ENCODE measurements at regions not wholly inside any gene's neighbourhood (a gene's known extent, or its start where the extent isn't known, plus 50 kb on each side); places are given as distances from the start of the nearest gene placed in this dataset.

DNA sequence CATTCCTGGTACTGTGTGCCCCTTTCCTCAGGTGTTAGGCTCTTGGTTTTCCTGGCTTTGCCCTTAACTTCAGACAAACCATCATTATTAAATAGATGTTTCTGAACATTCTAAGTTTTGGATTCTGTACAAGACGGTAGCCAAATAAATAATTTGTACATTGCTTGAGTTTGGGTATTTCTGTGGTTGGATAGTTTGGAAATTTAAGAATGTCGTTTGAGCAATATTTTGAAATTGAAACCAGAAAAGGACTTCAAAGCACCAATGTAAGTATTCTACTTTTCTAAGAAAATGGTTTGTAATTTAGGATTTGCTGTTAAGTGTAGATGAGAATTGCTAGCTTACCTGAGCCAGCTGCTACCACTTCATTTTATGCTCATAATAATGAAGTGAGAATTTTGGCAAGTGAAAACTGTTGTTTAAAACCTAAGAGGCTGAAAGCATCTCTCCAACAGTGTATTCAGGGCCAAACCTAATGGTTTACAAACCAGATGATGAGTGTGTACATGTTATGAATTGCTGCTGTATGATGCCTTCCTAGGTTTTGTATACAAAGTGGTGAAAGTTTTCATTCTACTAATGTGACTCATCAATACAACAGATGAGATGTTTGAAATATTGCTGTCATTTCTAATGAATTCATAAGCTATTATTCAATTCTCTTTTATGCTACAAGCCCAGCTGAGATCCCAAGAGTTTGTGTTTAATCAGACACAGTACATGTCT, 181.5 kb upstream of the PRKD1 start (continued):
- TF ChIP-seq, protein P1, sequence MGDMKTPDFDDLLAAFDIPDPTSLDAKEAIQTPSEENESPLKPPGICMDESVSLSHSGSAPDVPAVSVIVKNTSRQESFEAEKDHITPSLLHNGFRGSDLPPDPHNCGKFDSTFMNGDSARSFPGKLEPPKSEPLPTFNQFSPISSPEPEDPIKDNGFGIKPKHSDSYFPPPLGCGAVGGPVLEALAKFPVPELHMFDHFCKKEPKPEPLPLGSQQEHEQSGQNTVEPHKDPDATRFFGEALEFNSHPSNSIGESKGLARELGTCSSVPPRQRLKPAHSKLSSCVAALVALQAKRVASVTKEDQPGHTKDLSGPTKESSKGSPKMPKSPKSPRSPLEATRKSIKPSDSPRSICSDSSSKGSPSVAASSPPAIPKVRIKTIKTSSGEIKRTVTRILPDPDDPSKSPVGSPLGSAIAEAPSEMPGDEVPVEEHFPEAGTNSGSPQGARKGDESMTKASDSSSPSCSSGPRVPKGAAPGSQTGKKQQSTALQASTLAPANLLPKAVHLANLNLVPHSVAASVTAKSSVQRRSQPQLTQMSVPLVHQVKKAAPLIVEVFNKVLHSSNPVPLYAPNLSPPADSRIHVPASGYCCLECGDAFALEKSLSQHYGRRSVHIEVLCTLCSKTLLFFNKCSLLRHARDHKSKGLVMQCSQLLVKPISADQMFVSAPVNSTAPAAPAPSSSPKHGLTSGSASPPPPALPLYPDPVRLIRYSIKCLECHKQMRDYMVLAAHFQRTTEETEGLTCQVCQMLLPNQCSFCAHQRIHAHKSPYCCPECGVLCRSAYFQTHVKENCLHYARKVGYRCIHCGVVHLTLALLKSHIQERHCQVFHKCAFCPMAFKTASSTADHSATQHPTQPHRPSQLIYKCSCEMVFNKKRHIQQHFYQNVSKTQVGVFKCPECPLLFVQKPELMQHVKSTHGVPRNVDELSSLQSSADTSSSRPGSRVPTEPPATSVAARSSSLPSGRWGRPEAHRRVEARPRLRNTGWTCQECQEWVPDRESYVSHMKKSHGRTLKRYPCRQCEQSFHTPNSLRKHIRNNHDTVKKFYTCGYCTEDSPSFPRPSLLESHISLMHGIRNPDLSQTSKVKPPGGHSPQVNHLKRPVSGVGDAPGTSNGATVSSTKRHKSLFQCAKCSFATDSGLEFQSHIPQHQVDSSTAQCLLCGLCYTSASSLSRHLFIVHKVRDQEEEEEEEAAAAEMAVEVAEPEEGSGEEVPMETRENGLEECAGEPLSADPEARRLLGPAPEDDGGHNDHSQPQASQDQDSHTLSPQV (IDR thresholded peaks at IDR 0.05): no peak
- TF ChIP-seq EED (IDR thresholded peaks at IDR 0.05; ENCODE audit: low read depth) (no peak), ZNF384 (IDR thresholded peaks at IDR 0.05; ENCODE audit: borderline replicate concordance, low read depth, low read length) (no peak), MTA2 (IDR thresholded peaks at IDR 0.05; ENCODE audit: low read depth) (no peak), SMARCA5 (IDR thresholded peaks at IDR 0.05) (no peak)

DNA sequence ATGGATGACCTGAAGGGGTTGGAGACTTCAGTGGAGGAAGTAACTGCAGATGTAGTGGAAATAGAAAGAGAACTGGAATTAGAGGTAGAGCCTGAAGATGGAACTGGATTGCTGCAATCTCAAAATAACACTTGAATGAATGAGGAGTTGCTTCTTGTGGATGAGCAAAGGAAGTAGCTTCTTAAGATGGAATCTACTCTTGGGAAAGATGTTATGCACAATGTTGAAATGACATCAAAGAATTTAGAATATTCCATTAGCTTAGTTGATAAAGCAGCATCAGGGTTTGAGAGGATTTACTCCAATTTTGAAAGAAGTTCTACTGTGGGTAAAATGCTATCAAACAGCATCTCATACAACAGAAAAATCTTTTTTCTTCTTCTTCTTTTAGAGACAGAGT, 186.4 kb upstream of the PRKD1 start:
- H3K9ac ChIP-seq (ENCODE audit: control insufficient read depth, insufficient read depth, low read length): no peak overlapping the region
- ChIA-PET POLR2A (no interaction called here), CTCF (no interaction called here), SMC1A (ENCODE audit: uncharacterized antibody, unreplicated experiment) (no interaction called here), RAD21 (ENCODE audit: unreplicated experiment) (no interaction called here)
- H3K9me3 ChIP-seq (replicated peaks; ENCODE audit: control insufficient read depth, insufficient read depth, low read length): no peaks in the 10 kb centered on the region
- no peaks in the 10 kb centered on the region for H3K4me1 ChIP-seq (ENCODE audit: control insufficient read depth, insufficient read depth, low read length)
- no peaks in the 10 kb centered on the region for H3K36me3 ChIP-seq (ENCODE audit: control insufficient read depth in 2 of 2, insufficient read depth in 2 of 2, low read length in 1 of 2)
- no peak for FAIRE-seq
- H3K27ac ChIP-seq (ENCODE audit: control insufficient read depth, insufficient read depth): no peak overlapping the region
- in situ Hi-C loops (cut with MboI): no loop called here
- intact Hi-C loops (cut with micrococcal nuclease; ENCODE audit: unreplicated experiment): no loop called here
- DNase-seq (ENCODE audit: low read depth, low spot score): no peak
- H2AFZ ChIP-seq (ENCODE audit: control insufficient read depth, low read depth, low read length): no peak overlapping the region
- no peak for ATAC-seq
- H3K27me3 ChIP-seq (replicated peaks in 1 of 2; ENCODE audit: control insufficient read depth in 2 of 2, insufficient read depth in 2 of 2, low read length in 1 of 2): no peaks in the 10 kb centered on the region
- H3K79me2 ChIP-seq (ENCODE audit: control insufficient read depth, insufficient read depth, low read length): no peaks in the 10 kb centered on the region
- no TSS peak for BruUV-seq (replicated peaks)
- H3K4me2 ChIP-seq (ENCODE audit: control insufficient read depth, insufficient read depth): no peak overlapping the region
- no peak overlapping the region for H3K4me3 ChIP-seq
- H4K20me1 ChIP-seq (ENCODE audit: control insufficient read depth, insufficient read depth): no peaks in the 10 kb centered on the region
- no peak for TF ChIP-seq PML (IDR thresholded peaks at IDR 0.05; ENCODE audit: low read length)
- no peak for TF ChIP-seq BACH1 (IDR thresholded peaks at IDR 0.05; ENCODE audit: borderline replicate concordance)
- no peak for TF ChIP-seq POLR2AphosphoS2 (IDR thresholded peaks at IDR 0.05; ENCODE audit: low read depth, low read length)
- TF ChIP-seq ZNF217 (IDR thresholded peaks at IDR 0.05): no peak
- TF ChIP-seq ZNF622 (IDR thresholded peaks at IDR 0.05): no peak
- TF ChIP-seq, protein P2, sequence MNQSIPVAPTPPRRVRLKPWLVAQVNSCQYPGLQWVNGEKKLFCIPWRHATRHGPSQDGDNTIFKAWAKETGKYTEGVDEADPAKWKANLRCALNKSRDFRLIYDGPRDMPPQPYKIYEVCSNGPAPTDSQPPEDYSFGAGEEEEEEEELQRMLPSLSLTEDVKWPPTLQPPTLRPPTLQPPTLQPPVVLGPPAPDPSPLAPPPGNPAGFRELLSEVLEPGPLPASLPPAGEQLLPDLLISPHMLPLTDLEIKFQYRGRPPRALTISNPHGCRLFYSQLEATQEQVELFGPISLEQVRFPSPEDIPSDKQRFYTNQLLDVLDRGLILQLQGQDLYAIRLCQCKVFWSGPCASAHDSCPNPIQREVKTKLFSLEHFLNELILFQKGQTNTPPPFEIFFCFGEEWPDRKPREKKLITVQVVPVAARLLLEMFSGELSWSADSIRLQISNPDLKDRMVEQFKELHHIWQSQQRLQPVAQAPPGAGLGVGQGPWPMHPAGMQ (IDR thresholded peaks at IDR 0.05; ENCODE audit: borderline replicate concordance): no peak
- no peak for TF ChIP-seq KLF5 (IDR thresholded peaks at IDR 0.05; ENCODE audit: partially characterized antibody)
- TF ChIP-seq MXI1 (IDR thresholded peaks at IDR 0.05; ENCODE audit: low read depth, low read length): no peak
- no peak for TF ChIP-seq ATF7 (IDR thresholded peaks at IDR 0.05; ENCODE audit: low read depth)
- no peak for TF ChIP-seq JUND (IDR thresholded peaks at IDR 0.05; ENCODE audit: low read depth, low read length)
- TF ChIP-seq, protein P3, sequence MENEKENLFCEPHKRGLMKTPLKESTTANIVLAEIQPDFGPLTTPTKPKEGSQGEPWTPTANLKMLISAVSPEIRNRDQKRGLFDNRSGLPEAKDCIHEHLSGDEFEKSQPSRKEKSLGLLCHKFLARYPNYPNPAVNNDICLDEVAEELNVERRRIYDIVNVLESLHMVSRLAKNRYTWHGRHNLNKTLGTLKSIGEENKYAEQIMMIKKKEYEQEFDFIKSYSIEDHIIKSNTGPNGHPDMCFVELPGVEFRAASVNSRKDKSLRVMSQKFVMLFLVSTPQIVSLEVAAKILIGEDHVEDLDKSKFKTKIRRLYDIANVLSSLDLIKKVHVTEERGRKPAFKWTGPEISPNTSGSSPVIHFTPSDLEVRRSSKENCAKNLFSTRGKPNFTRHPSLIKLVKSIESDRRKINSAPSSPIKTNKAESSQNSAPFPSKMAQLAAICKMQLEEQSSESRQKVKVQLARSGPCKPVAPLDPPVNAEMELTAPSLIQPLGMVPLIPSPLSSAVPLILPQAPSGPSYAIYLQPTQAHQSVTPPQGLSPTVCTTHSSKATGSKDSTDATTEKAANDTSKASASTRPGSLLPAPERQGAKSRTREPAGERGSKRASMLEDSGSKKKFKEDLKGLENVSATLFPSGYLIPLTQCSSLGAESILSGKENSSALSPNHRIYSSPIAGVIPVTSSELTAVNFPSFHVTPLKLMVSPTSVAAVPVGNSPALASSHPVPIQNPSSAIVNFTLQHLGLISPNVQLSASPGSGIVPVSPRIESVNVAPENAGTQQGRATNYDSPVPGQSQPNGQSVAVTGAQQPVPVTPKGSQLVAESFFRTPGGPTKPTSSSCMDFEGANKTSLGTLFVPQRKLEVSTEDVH (IDR thresholded peaks at IDR 0.05; ENCODE audit: low read depth, partially characterized antibody): no peak
- TF ChIP-seq SUZ12 (IDR thresholded peaks at IDR 0.05; ENCODE audit: unreplicated experiment): no peak

Measured in GM12878 (cell line).